ENCODE measurements at regions not wholly inside any gene's neighbourhood (a gene's known extent, or its start where the extent isn't known, plus 50 kb on each side); places are given as distances from the start of the nearest gene placed in this dataset.

- Histone ChIP-seq H4K20me1 (replicated peaks in 1 of 2; ENCODE audit: control insufficient read depth in 1 of 2, insufficient read depth in 2 of 2, low read length in 2 of 2) (peaks cover 2 to 3% of the 10 kb centered on the region in 2 experiments), H3K79me1 (ENCODE audit: low read depth, low read length) (no peaks in the 10 kb centered on the region), H2BK120ac (replicated peaks; ENCODE audit: low read depth, low read length) (no peak overlapping the region), H3K79me2 (ENCODE audit: control insufficient read depth in 1 of 2, insufficient read depth in 2 of 2, low read length in 2 of 2) (peaks cover 0 to 12% of the 10 kb centered on the region in 2 experiments; a peak in 2 of 4 replicates), H3K18ac (ENCODE audit: extremely low read depth, low read length) (no peak overlapping the region), H2BK20ac (ENCODE audit: low read length) (no peak overlapping the region), H3K27ac (ENCODE audit: low read depth, low read length) (no peak overlapping the region), H3K23me2 (ENCODE audit: low read depth, low read length) (no peaks in the 10 kb centered on the region), H3K9ac (replicated peaks in 1 of 4; ENCODE audit: extremely low read depth in 1 of 4, low read depth in 3 of 4, low read length in 3 of 4) (no peak overlapping the region), H3K9me3 (ENCODE audit: insufficient read depth in 2 of 2, low read depth in 1 of 2, low read length in 1 of 2) (peaks cover 3 to 4% of the 10 kb centered on the region in 2 experiments; a peak in 3 of 4 replicates), H3K4ac (replicated peaks; ENCODE audit: insufficient read length, low read depth, low read length) (no peak overlapping the region), H3K14ac (ENCODE audit: insufficient read length) (no peak overlapping the region), H2BK15ac (ENCODE audit: low read length) (no peak overlapping the region), H2AFZ (ENCODE audit: low read length) (no peak overlapping the region), H3K4me1 (replicated peaks in 1 of 4; ENCODE audit: control insufficient read depth in 3 of 4, insufficient read depth in 4 of 4, low read length in 3 of 4) (no peaks in the 10 kb centered on the region), H4K91ac (replicated peaks; ENCODE audit: insufficient read length, low read length) (no peak overlapping the region), H4K5ac (ENCODE audit: insufficient read length, low read depth, low read length) (no peak overlapping the region), H2AK5ac (ENCODE audit: low read depth, low read length) (no peak overlapping the region), H3K23ac (ENCODE audit: insufficient read length) (no peak overlapping the region), H3K4me2 (ENCODE audit: insufficient read depth in 1 of 2, low read depth in 2 of 2, low read length in 2 of 2) (no peak overlapping the region), H4K8ac (ENCODE audit: extremely low read depth, insufficient read depth, low read length) (no peak overlapping the region), H3K56ac (replicated peaks; ENCODE audit: insufficient read length, low read depth, low read length) (no peak overlapping the region), H2BK12ac (ENCODE audit: low read depth, low read length) (no peak overlapping the region), H3K36me3 (ENCODE audit: control insufficient read depth in 2 of 4, insufficient read depth in 4 of 4, low read length in 3 of 4) (peaks cover 0 to 10% (median 4%) of the 10 kb centered on the region in 4 experiments; a peak in 3 of 8 replicates), H2BK5ac (ENCODE audit: low read depth, low read length) (no peak overlapping the region), H3K4me3 (ENCODE audit: extremely low read depth in 1 of 4, insufficient read depth in 2 of 4, low read depth in 3 of 4, low read length in 4 of 4) (no peak overlapping the region), H3K27me3 (replicated peaks in 1 of 4; ENCODE audit: control insufficient read depth in 3 of 4, extremely low read depth in 1 of 4, insufficient read depth in 3 of 4, low read length in 3 of 4) (peaks cover 0 to 1% (median 0%) of the 10 kb centered on the region in 4 experiments; a peak in 1 of 7 replicates)
- CTCF ChIA-PET (ENCODE audit: partially characterized antibody) = interaction anchor here (0.6 to 1.5 kb wide), 7 partner anchors 146 to 444 kb away, joined by 3 to 8 read pairs (median 4); no protein-coding TSS in a partner anchor
- no peak for DNase-seq (ENCODE audit: low read depth in 1 of 2, low spot score in 2 of 2)
- POLR2A ChIA-PET (ENCODE audit: partially characterized antibody) = no interaction called here
- no peak for FAIRE-seq
- 95 to 100% methylated on average over 6 to 10 of the region's 10 CpGs for WGBS, 2 experiments (ENCODE audit: extremely low coverage in 1 of 2, insufficient coverage in 1 of 2, insufficient read length in 1 of 2, insufficient replicate concordance in 2 of 2, low coverage in 1 of 2, low lambda C conversion rate in 2 of 2, missing lambda C conversion rate in 1 of 2)
- TF ChIP-seq TEAD4 (IDR thresholded peaks at IDR 0.05; ENCODE audit: low read depth, low read length) = no peak
- TF ChIP-seq KDM5A (IDR thresholded peaks at IDR 0.05; ENCODE audit: low read length) = no peak
- TF ChIP-seq JUN (IDR thresholded peaks at IDR 0.05; ENCODE audit: low read depth, low read length) = no peak
- no peak for TF ChIP-seq GTF2F1 (IDR thresholded peaks at IDR 0.05; ENCODE audit: borderline replicate concordance, low read depth, low read length)
- TF ChIP-seq JUND (IDR thresholded peaks at IDR 0.05; ENCODE audit: low read length) = no peak
- TF ChIP-seq EGR1 (IDR thresholded peaks at IDR 0.05; ENCODE audit: borderline replicate concordance, low read depth, low read length) = no peak
- no peak for TF ChIP-seq ZNF274 (IDR thresholded peaks at IDR 0.05; ENCODE audit: borderline replicate concordance, extremely low read depth, low read length)
- no peak for TF ChIP-seq ASH2L (IDR thresholded peaks at IDR 0.05; ENCODE audit: low read length)
- no peak for TF ChIP-seq EP300 (IDR thresholded peaks at IDR 0.05; ENCODE audit: borderline replicate concordance in 1 of 2, low read depth in 2 of 2, low read length in 2 of 2)
- no peak for TF ChIP-seq ATF3 (IDR thresholded peaks at IDR 0.05; ENCODE audit: insufficient read depth, low read depth, low read length)
- no peak for TF ChIP-seq SUZ12 (IDR thresholded peaks at IDR 0.05; ENCODE audit: low read length)
- TF ChIP-seq POLR2AphosphoS5 (IDR thresholded peaks at IDR 0.05; ENCODE audit: low read depth, low read length) = no peak
- no peak for TF ChIP-seq SP1 (IDR thresholded peaks at IDR 0.05; ENCODE audit: low read depth, low read length)
- TF ChIP-seq POLR2A (IDR thresholded peaks at IDR 0.05; ENCODE audit: control extremely low read depth in 1 of 2, low read depth in 2 of 2, low read length in 2 of 2) = no peak
- no peak for TF ChIP-seq SIX5 (IDR thresholded peaks at IDR 0.05; ENCODE audit: low read depth, low read length)
Observed at GRCh38 chr7:112896026-112896601, 105.9 kb upstream of the TMEM168 start.
